ENCODE measurements at regions not wholly inside any gene's neighbourhood (a gene's known extent, or its start where the extent isn't known, plus 50 kb on each side); places are given as distances from the start of the nearest gene placed in this dataset.

DNA sequence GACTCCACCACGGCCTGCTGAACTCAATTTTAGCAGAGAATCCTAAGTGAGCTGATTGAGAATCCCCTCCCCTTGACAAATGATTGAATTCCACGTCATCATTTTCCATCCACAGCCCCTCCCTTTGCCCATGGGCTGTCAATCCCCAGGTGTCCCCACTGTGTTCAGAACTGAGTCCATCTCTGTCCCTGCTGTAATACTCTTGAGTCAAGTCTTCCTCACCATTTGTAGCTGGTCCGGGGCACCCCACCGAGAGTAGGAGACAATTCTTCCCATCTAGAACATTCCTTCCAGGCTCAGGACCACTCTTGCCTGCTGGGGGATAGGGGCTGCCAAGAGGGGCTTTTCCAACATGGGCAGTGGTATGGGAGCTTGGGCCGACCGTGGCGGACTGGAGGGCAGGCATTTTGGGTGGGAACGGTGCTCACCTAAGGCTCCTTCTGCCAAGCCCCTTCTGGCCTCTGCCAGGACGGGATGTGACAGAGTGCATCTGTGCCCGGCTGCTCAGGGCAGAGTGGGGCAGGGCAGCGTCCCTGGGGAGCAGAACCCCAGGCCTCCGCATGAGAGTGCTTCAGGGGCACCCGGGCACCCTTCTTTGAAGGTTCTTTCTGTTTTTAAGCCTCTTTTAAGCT, 218.1 kb upstream of the RTL1 start:
- no peak overlapping the region for H3K9ac ChIP-seq (ENCODE audit: low read depth, low read length)
- H2AFZ ChIP-seq (replicated peaks; ENCODE audit: low read length, poor library complexity), result no peak overlapping the region
- peaks cover 7% of the 10 kb centered on the region; the same call in 1 of the 2 replicates for H3K27me3 ChIP-seq (ENCODE audit: control insufficient read depth, insufficient read depth, low read length)
- H4K20me1 ChIP-seq (ENCODE audit: insufficient read depth, low read length), result no peaks in the 10 kb centered on the region; the same call in 1 of the 2 replicates
- no peak overlapping the region for H3K4ac ChIP-seq (ENCODE audit: low read depth, low read length)
- H3K9me3 ChIP-seq (ENCODE audit: control insufficient read depth, insufficient read depth, low read length), result no peaks in the 10 kb centered on the region
- H3K14ac ChIP-seq (replicated peaks; ENCODE audit: low read depth, low read length), result no peak overlapping the region
- H2AK9ac ChIP-seq (replicated peaks; ENCODE audit: low read depth, low read length, poor library complexity), result no peak overlapping the region
- H2AK5ac ChIP-seq (ENCODE audit: low read depth, low read length), result no peak overlapping the region
- H4K8ac ChIP-seq (ENCODE audit: low read depth in 2 of 2, low read length in 2 of 2), result no peak overlapping the region
- intact Hi-C loops (cut with micrococcal nuclease) (no loop called here), dilution Hi-C loops (cut with HindIII; ENCODE audit: low sequenced_read_pairs, unreplicated experiment) (no loop called here), in situ Hi-C loops (cut with MboI; ENCODE audit: low sequenced_read_pairs) (no loop called here)
- no peak overlapping the region for H2BK15ac ChIP-seq (ENCODE audit: low read depth, low read length)
- no peak for ATAC-seq (ENCODE audit: low read depth)
- no peak overlapping the region for H3K4me2 ChIP-seq (ENCODE audit: low read depth, low read length)
- ChIA-PET POLR2A (ENCODE audit: unreplicated experiment) (interaction anchor here (0.5 kb wide), 1 partner anchor 28 kb away, joined by 8 read pairs; no protein-coding TSS in a partner anchor), CTCF (no interaction called here)
- no peaks in the 10 kb centered on the region for H3K4me1 ChIP-seq (ENCODE audit: control insufficient read depth, insufficient read depth, low read length)
- no peak overlapping the region for H3K18ac ChIP-seq (ENCODE audit: low read depth, low read length)
- TF ChIP-seq RCOR1 (IDR thresholded peaks at IDR 0.05; ENCODE audit: insufficient replicate concordance, low read length) (no peak), POLR2A (IDR thresholded peaks at IDR 0.05; ENCODE audit: low read depth, low read length) (no peak), FOS (IDR thresholded peaks at IDR 0.05; ENCODE audit: low read depth, low read length) (no peak), MXI1 (IDR thresholded peaks at IDR 0.05; ENCODE audit: borderline replicate concordance, low read depth, low read length) (no peak), CHD1 (IDR thresholded peaks at IDR 0.05; ENCODE audit: low read depth, low read length) (no peak), CEBPB (IDR thresholded peaks at IDR 0.05; ENCODE audit: low read depth, low read length) (no peak), RFX5 (IDR thresholded peaks at IDR 0.05; ENCODE audit: low read depth, low read length) (no peak), MAZ (IDR thresholded peaks at IDR 0.05; ENCODE audit: borderline replicate concordance, low read depth, low read length) (no peak), RAD21 (IDR thresholded peaks at IDR 0.05; ENCODE audit: low read length) (no peak), MAFK (IDR thresholded peaks at IDR 0.05; ENCODE audit: low read depth, low read length) (no peak), NFE2L2 (IDR thresholded peaks at IDR 0.05; ENCODE audit: low read depth, low read length) (no peak), SMC3 (IDR thresholded peaks at IDR 0.05; ENCODE audit: low read depth, low read length) (no peak), CTCF (conservative IDR thresholded peaks at IDR 0.05; ENCODE audit: low read depth, low read length) (no peak), BHLHE40 (IDR thresholded peaks at IDR 0.05; ENCODE audit: low read depth, low read length) (no peak)
- TF ChIP-seq, protein P1, sequence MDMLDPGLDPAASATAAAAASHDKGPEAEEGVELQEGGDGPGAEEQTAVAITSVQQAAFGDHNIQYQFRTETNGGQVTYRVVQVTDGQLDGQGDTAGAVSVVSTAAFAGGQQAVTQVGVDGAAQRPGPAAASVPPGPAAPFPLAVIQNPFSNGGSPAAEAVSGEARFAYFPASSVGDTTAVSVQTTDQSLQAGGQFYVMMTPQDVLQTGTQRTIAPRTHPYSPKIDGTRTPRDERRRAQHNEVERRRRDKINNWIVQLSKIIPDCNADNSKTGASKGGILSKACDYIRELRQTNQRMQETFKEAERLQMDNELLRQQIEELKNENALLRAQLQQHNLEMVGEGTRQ (IDR thresholded peaks at IDR 0.05; ENCODE audit: low read depth, low read length), result no peak
- TF ChIP-seq, protein P2, sequence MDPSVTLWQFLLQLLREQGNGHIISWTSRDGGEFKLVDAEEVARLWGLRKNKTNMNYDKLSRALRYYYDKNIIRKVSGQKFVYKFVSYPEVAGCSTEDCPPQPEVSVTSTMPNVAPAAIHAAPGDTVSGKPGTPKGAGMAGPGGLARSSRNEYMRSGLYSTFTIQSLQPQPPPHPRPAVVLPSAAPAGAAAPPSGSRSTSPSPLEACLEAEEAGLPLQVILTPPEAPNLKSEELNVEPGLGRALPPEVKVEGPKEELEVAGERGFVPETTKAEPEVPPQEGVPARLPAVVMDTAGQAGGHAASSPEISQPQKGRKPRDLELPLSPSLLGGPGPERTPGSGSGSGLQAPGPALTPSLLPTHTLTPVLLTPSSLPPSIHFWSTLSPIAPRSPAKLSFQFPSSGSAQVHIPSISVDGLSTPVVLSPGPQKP (IDR thresholded peaks at IDR 0.05; ENCODE audit: borderline replicate concordance, low read depth, low read length), result no peak
- no peaks in the 10 kb centered on the region for H3K36me3 ChIP-seq (ENCODE audit: control insufficient read depth, insufficient read depth, low read length)
- WGBS, 2 experiments (ENCODE audit: extremely low coverage in 2 of 2, insufficient read length in 1 of 2), result 82% methylated on average over 7 of the region's 13 CpGs; no CpG with 5 or more reads in 1 of the 2 experiments
- DNase-seq, result no peak
- no peak overlapping the region for H3K23ac ChIP-seq (ENCODE audit: low read depth, low read length)
- no peak overlapping the region for H3K4me3 ChIP-seq (ENCODE audit: insufficient read depth, low read depth, low read length)
- no peak overlapping the region for H4K5ac ChIP-seq (ENCODE audit: low read depth, low read length)
- H4K91ac ChIP-seq (ENCODE audit: insufficient read depth, low read depth, low read length), result no peak overlapping the region
- no peak overlapping the region for H3K27ac ChIP-seq (ENCODE audit: insufficient read depth, low read length)
- no peak overlapping the region for H3K56ac ChIP-seq (ENCODE audit: extremely low read depth, insufficient read depth, low read length)
- H3K79me1 ChIP-seq (ENCODE audit: low read depth in 1 of 2, low read length in 2 of 2), result no peaks in the 10 kb centered on the region
- no peak overlapping the region for H2BK5ac ChIP-seq (ENCODE audit: low read depth, low read length, poor library complexity, severe bottlenecking)
- no TSS peak for BruUV-seq (replicated peaks)
- H2BK120ac ChIP-seq (ENCODE audit: low read depth, low read length), result no peak overlapping the region
- no peak overlapping the region for H2BK20ac ChIP-seq (ENCODE audit: low read depth, low read length)
- H3K9me1 ChIP-seq (ENCODE audit: insufficient read depth, low read length), result no peaks in the 10 kb centered on the region
